HUDEP-2 (cell line): ENCODE measurements at regions not wholly inside any gene's neighbourhood (a gene's known extent, or its start where the extent isn't known, plus 50 kb on each side); places are given as distances from the start of the nearest gene placed in this dataset.
"Not testable (repeated sequence)": the region's sequence is repeated elsewhere in the genome, so short reads cannot be mapped to it uniquely, and the experiment has no call there.

Source experiments
- DNase-seq, 76 experiments: peaks; one replicate each; lab custom pipeline; 2025; ENCODE audit not compliant: unreplicated experiment in 76 of 76; lab: John Stamatoyannopoulos, UW

GRCh38 chr2:89198026-89198425, 506.6 kb downstream of the RPIA start:
- DNase-seq, result not testable (repeated sequence)

GRCh38 chr2:89199453-89200246, 508.2 kb downstream of the RPIA start:
- peak in 19 of 76 experiments; percentile 1 to 76 (median 26) for DNase-seq

- DNase-seq, result peak in 1 of 76 experiments; percentile 43
Measured at GRCh38 chr2:89200247-89200527, 508.7 kb downstream of the RPIA start.

GRCh38 chr2:89202518-89202917, 511.0 kb downstream of the RPIA start:
- not testable (repeated sequence) for DNase-seq

- peak in 36 of 76 experiments; percentile 1 to 58 (median 32) for DNase-seq
Measured at GRCh38 chr2:89205153-89205552, 513.7 kb downstream of the RPIA start.

GRCh38 chr2:89208144-89208932, 516.9 kb downstream of the RPIA start:
- DNase-seq, result not testable (repeated sequence)

- DNase-seq, result not testable (repeated sequence)
Measured at GRCh38 chr2:89213151-89213550, 521.7 kb downstream of the RPIA start.

GRCh38 chr2:89213811-89214210, 522.3 kb downstream of the RPIA start:
- not testable (repeated sequence) for DNase-seq

GRCh38 chr2:89221474-89221873, 530.0 kb downstream of the RPIA start:
- not testable (repeated sequence) for DNase-seq

GRCh38 chr2:89222063-89222732, 530.7 kb downstream of the RPIA start:
- DNase-seq, result not testable (repeated sequence)

- DNase-seq, result not testable (repeated sequence)
Measured at GRCh38 chr2:89224803-89225202, 533.3 kb downstream of the RPIA start.

- not testable (repeated sequence) for DNase-seq
Measured at GRCh38 chr2:89229979-89230378, 538.5 kb downstream of the RPIA start.

- DNase-seq, result not testable (repeated sequence)
Measured at GRCh38 chr2:89231241-89231640, 539.8 kb downstream of the RPIA start.

GRCh38 chr2:89233931-89234330, 542.5 kb downstream of the RPIA start:
- not testable (repeated sequence) for DNase-seq

GRCh38 chr2:89234818-89235466, 543.5 kb downstream of the RPIA start:
- DNase-seq, result not testable (repeated sequence)

- not testable (repeated sequence) for DNase-seq
Measured at GRCh38 chr2:89236832-89237450, 545.5 kb downstream of the RPIA start.

- not testable (repeated sequence) for DNase-seq
Measured at GRCh38 chr2:89237783-89238182, 546.3 kb downstream of the RPIA start.

- DNase-seq, result not testable (repeated sequence)
Measured at GRCh38 chr2:89243114-89243700, 551.7 kb downstream of the RPIA start.

- not testable (repeated sequence) for DNase-seq
Measured at GRCh38 chr2:89244407-89244806, 552.9 kb downstream of the RPIA start.

- not testable (repeated sequence) for DNase-seq
Measured at GRCh38 chr2:89245478-89245877, 554.0 kb downstream of the RPIA start.
